Testis (tissue), 2 donors: ENCODE measurements at regions not wholly inside any gene's neighbourhood (a gene's known extent, or its start where the extent isn't known, plus 50 kb on each side); places are given as distances from the start of the nearest gene placed in this dataset.
"Not testable (repeated sequence)": the region's sequence is repeated elsewhere in the genome, so short reads cannot be mapped to it uniquely, and the experiment has no call there.

Experiments used
- DNase-seq: peaks from one replicate; pipeline ENCODE4 v3.0.0-alpha.2; 2019
- H3K27ac ChIP-seq, 2 donors: fragments of 200-600 bp; sonication (generic); one replicate each; pipeline ENCODE4 v1.5.1; 2019
- H3K27me3 ChIP-seq: fragments of 200-600 bp; sonication (generic); one replicate; pipeline ENCODE4 v1.5.1; 2019
- H3K36me3 ChIP-seq: fragments of 200-600 bp; sonication (generic); one replicate; pipeline ENCODE4 v1.5.1; 2017; ENCODE audit warnings: low read depth; ENCODE audit errors: missing control alignments
- H3K4me1 ChIP-seq: fragments of 200-600 bp; sonication (generic); one replicate; pipeline ENCODE4 v1.5.1; 2019
- H3K4me3 ChIP-seq, 2 donors: fragments of 200-600 bp; sonication (generic); one replicate each; pipeline ENCODE4 v1.5.1; 2017 to 2019
- H3K9me3 ChIP-seq: fragments of 200-600 bp; sonication (generic); one replicate; pipeline ENCODE4 v1.5.1; 2017
- POLR2A ChIP-seq: fragments of 450-650 bp; IDR thresholded peaks from one replicate; pipeline ENCODE4 v1.6.1; 2017; ENCODE audit warnings: antibody characterized with exemption, mild to moderate bottlenecking, moderate library complexity
- WGBS, 2 donors: methylation state at CpG; one replicate each; pipeline ENCODE4 v1.1.5; 2018; 5-methylcytosine and 5-hydroxymethylcytosine counted together
- intact Hi-C: fragments of 100-400 bp; cut with DNase I; formaldehyde crosslinking; loops from one replicate; pipeline ENCODE4 v1.15.1; 2023; ENCODE audit warnings: low total_unique reads
- TF ChIP-seq, protein P1 (sequence below), 3 experiments: fragments of 450-650 bp in 2 of 3; fragments of 200-600 bp in 1 of 3; sonication (generic) in 1 of 3; IDR thresholded peaks; one replicate each; pipeline ENCODE4 v1.5.1; 2016 to 2019; ENCODE audit warnings: antibody characterized with exemption in 3 of 3, mild to moderate bottlenecking in 2 of 3, moderate library complexity in 1 of 3

DNA sequence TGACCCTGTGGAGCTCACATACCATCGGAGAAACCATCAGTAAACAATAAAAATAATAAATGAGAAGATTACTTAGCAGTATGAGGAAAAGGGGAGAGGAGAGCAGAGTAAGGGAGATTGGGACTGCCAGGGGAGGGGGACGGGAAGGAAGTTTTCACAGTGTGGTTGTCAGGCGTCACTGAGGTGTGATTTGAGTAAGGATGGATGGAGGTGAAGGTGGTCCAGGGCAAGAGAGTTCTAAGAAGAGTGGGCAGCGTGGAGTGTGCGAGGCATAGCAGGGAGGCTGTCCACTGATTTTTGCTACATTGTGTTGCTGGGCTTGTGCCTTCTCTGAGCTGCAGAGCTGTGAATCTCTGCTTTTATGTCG, 119.1 kb downstream of the HPGD start:
- Histone ChIP-seq H3K4me3 (no peak overlapping the region), H3K36me3 (no peaks in the 10 kb centered on the region), H3K27me3 (no peaks in the 10 kb centered on the region), H3K4me1 (peaks cover 2% of the 10 kb centered on the region), H3K27ac (no peak overlapping the region), H3K9me3 (no peaks in the 10 kb centered on the region)
- no peak for DNase-seq
- TF ChIP-seq POLR2A: no peak
- TF ChIP-seq, protein P1, sequence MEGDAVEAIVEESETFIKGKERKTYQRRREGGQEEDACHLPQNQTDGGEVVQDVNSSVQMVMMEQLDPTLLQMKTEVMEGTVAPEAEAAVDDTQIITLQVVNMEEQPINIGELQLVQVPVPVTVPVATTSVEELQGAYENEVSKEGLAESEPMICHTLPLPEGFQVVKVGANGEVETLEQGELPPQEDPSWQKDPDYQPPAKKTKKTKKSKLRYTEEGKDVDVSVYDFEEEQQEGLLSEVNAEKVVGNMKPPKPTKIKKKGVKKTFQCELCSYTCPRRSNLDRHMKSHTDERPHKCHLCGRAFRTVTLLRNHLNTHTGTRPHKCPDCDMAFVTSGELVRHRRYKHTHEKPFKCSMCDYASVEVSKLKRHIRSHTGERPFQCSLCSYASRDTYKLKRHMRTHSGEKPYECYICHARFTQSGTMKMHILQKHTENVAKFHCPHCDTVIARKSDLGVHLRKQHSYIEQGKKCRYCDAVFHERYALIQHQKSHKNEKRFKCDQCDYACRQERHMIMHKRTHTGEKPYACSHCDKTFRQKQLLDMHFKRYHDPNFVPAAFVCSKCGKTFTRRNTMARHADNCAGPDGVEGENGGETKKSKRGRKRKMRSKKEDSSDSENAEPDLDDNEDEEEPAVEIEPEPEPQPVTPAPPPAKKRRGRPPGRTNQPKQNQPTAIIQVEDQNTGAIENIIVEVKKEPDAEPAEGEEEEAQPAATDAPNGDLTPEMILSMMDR (IDR thresholded peaks at IDR 0.05): no peak
- 66 to 82% methylated on average over 6 of the region's 6 CpGs for WGBS, 2 donors
- intact Hi-C loops: no loop called here

DNA sequence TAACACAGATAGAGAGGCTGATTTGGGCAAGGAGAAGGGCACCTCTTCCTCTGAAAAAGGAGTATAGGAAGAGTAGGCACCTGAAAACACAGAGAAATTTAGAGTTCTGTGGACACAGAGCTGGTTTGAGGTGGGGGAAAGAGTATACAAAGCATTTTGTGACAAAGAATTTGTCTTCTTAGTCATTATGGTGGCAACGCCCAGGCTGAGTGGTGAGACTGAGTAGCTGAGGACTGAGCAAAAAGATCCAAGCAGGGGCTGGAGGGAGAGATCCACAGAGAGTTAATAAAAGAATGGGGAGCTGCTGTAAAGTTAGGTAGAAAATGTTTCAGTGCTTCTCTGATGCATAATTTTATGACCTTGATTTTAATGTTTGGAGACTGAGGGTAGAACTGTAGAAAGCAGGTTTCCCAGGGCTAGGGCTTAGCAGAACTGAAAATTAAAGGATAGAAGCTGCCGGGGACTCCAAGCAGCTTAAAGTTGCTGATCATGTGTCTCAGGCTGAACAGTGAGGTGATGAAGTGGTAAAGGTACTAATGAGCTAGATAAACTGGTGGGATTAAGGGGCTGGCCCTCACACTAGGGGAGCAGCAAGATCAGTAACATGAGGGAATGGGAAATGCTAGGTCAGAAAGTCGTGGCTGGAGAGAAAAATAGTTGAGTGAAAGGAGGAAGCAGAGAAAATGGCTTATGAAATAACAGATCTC, 118.9 kb downstream of the CEP44 start:
- no peaks in the 10 kb centered on the region for H3K27me3 ChIP-seq
- peaks cover 2% of the 10 kb centered on the region for H3K4me1 ChIP-seq
- H3K36me3 ChIP-seq: no peaks in the 10 kb centered on the region
- no peak overlapping the region for H3K27ac ChIP-seq
- WGBS, 2 donors: 70 to 72% methylated on average over 3 of the region's 3 CpGs
- no peak overlapping the region for H3K4me3 ChIP-seq
- intact Hi-C loops: no loop called here
- H3K9me3 ChIP-seq: no peaks in the 10 kb centered on the region
- no peak for TF ChIP-seq POLR2A
- TF ChIP-seq, protein P1 (IDR thresholded peaks at IDR 0.05): no peak
- no peak for DNase-seq

- intact Hi-C loops: no loop called here
- Histone ChIP-seq H3K4me1 (peaks cover 2% of the 10 kb centered on the region), H3K27me3 (no peaks in the 10 kb centered on the region), H3K27ac (no peak overlapping the region), H3K36me3 (no peaks in the 10 kb centered on the region), H3K4me3 (no peak overlapping the region), H3K9me3 (no peaks in the 10 kb centered on the region)
- DNase-seq: no peak
- TF ChIP-seq, protein P1 (IDR thresholded peaks at IDR 0.05): no peak
- TF ChIP-seq POLR2A: no peak
- WGBS, 2 donors: 82 to 84% methylated on average over 11 of the region's 11 CpGs
Observed at GRCh38 chr4:174401471-174402130, 117.9 kb downstream of the CEP44 start.

- H3K9me3 ChIP-seq, H3K4me1 ChIP-seq, intact Hi-C loops, DNase-seq, H3K27ac ChIP-seq, H3K27me3 ChIP-seq, H3K36me3 ChIP-seq, H3K4me3 ChIP-seq: not testable (repeated sequence)
- 77 to 91% methylated on average over 8 of the region's 8 CpGs for WGBS, 2 donors
Observed at GRCh38 chr4:174400603-174401302, 117.0 kb downstream of the CEP44 start.

DNA sequence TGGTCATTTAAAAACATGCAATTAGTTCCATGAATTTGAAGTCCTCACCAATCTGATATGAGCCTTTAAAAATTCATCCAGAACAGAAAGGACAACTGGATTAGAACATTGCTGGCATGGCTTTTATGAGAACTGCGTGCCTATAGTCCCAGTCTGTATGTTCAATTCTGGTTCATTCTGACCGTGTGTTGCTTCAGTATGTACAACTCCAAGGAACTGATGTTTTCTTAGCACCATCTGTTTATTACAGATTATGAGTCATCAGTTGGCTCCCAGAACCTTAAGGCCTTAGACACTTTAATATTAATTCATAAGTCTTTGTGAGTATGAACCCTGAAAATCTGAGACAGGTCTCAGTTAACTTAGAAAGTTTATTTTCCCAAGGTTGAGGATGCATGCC, 115.0 kb downstream of the CEP44 start:
- H3K36me3 ChIP-seq: no peaks in the 10 kb centered on the region
- 44 to 63% methylated on average over 2 of the region's 2 CpGs for WGBS, 2 donors
- intact Hi-C loops: no loop called here
- no peak for TF ChIP-seq POLR2A
- TF ChIP-seq, protein P1 (IDR thresholded peaks at IDR 0.05): no peak
- H3K4me1 ChIP-seq: no peaks in the 10 kb centered on the region
- no peak for DNase-seq
- H3K27me3 ChIP-seq: no peaks in the 10 kb centered on the region
- no peaks in the 10 kb centered on the region for H3K9me3 ChIP-seq
- H3K4me3 ChIP-seq: no peak overlapping the region
- no peak overlapping the region for H3K27ac ChIP-seq
